ENCODE measurements at regions not wholly inside any gene's neighbourhood (a gene's known extent, or its start where the extent isn't known, plus 50 kb on each side); places are given as distances from the start of the nearest gene placed in this dataset.

- TF ChIP-seq CTCF (IDR thresholded peaks at IDR 0.05; ENCODE audit: low read length) (no peak), EZH2phosphoT487 (IDR thresholded peaks at IDR 0.05; ENCODE audit: low read length) (no peak)
Measured at GRCh38 chr5:143674469-143674786, 137.5 kb upstream of the HMHB1 start.

All from MM.1S (cell line).